Panc1 (cell line): ENCODE measurements at regions not wholly inside any gene's neighbourhood (a gene's known extent, or its start where the extent isn't known, plus 50 kb on each side); places are given as distances from the start of the nearest gene placed in this dataset.

Experiments
- ATAC-seq: fragments of 200-7000 bp; cut with Tn5 transposase; 2 replicates; pipeline ENCODE4 v1.9.1; 2020; ENCODE audit warnings: mild to moderate bottlenecking, moderate library complexity
- BruUV-seq: library from RNA; stranded (reverse); fragments of 400-500 nt; replicated peaks from 2 replicates; lab custom pipeline; 2021; lab: Mats Ljungman, UMichigan
- CTCF ChIA-PET: fragments of 300-600 bp; sonication (Branson Sonifier 250); formaldehyde crosslinking; loops from one replicate; lab custom pipeline; 2022; ENCODE audit warnings: antibody characterized with exemption; lab: Charles Lee
- POLR2A ChIA-PET: fragments of 300-600 bp; sonication (Branson Sonifier 250); formaldehyde crosslinking; loops from one replicate; lab custom pipeline; 2022; ENCODE audit warnings: antibody characterized with exemption; lab: Charles Lee
- DNase-seq: peaks from one replicate; pipeline ENCODE4 v3.0.0-alpha.2; 2010; ENCODE audit warnings: low read depth, low spot score
- H3K27ac ChIP-seq: 2 replicates; pipeline ENCODE4 v1.5.1; 2011; ENCODE audit warnings: mild to moderate bottlenecking, low read length, inconsistent platforms
- H3K27me3 ChIP-seq: fragments of 200-500 bp; sonication (Bioruptor generic); 2 replicates; pipeline ENCODE4 v1.6.0; 2014; ENCODE audit warnings: low read length, inconsistent platforms; ENCODE audit not compliant: control insufficient read depth, insufficient read depth
- H3K36me3 ChIP-seq: fragments of 200-500 bp; sonication (Bioruptor generic); 2 replicates; pipeline ENCODE4 v1.5.1; 2014; ENCODE audit warnings: inconsistent platforms, mild to moderate bottlenecking, low read length, moderate library complexity; ENCODE audit not compliant: control insufficient read depth, insufficient read depth
- H3K4me1 ChIP-seq: 2 replicates; pipeline ENCODE4 v1.5.1; 2011; ENCODE audit warnings: inconsistent platforms, mild to moderate bottlenecking, low read length, moderate library complexity; ENCODE audit not compliant: control insufficient read depth, insufficient read depth
- H3K4me3 ChIP-seq, 2 experiments: 2 replicates each; pipeline ENCODE4 v1.5.1; 2011 to 2012; ENCODE audit warnings: low read depth in 2 of 2, low read length in 2 of 2, mild to moderate bottlenecking in 2 of 2, inconsistent platforms in 1 of 2, moderate library complexity in 1 of 2
- H3K9me3 ChIP-seq: fragments of 200-500 bp; sonication (Bioruptor generic); 2 replicates; pipeline ENCODE4 v1.5.1; 2014; ENCODE audit warnings: low read depth, mild to moderate bottlenecking, inconsistent platforms, low read length, moderate library complexity; ENCODE audit not compliant: control insufficient read depth, insufficient read depth
- CTCF ChIP-seq: fragments of 450-650 bp; IDR thresholded peaks from 2 replicates; pipeline ENCODE4 v1.5.1; 2017; ENCODE audit warnings: mild to moderate bottlenecking
- POLR2AphosphoS5 ChIP-seq: IDR thresholded peaks from 2 replicates; pipeline ENCODE4 v1.6.1; 2012; ENCODE audit warnings: mild to moderate bottlenecking, low read depth, low read length, moderate library complexity
- REST ChIP-seq, 2 experiments: IDR thresholded peaks; 2 replicates each; pipeline ENCODE4 v1.6.1; 2011 to 2012; ENCODE audit warnings: low read depth in 2 of 2, control low read depth in 1 of 2, low read length in 1 of 2, mild to moderate bottlenecking in 1 of 2, moderate library complexity in 1 of 2; ENCODE audit not compliant: insufficient read depth in 1 of 2
- SIN3A ChIP-seq: IDR thresholded peaks from 2 replicates; pipeline ENCODE4 v1.6.1; 2012; ENCODE audit warnings: low read depth, mild to moderate bottlenecking, low read length, moderate library complexity, borderline replicate concordance; ENCODE audit not compliant: insufficient read depth
- TCF7L2 ChIP-seq: IDR thresholded peaks from 2 replicates; pipeline ENCODE4 v1.6.1; 2011; ENCODE audit warnings: mild to moderate bottlenecking, low read depth, low read length, inconsistent platforms
- in situ Hi-C: cut with HindIII; loops from 2 replicates; pipeline ENCODE4 v1.10.0; 2016; ENCODE audit warnings: low sequenced_read_pairs, low pct_unique_long_range_greater_than_20kb
- intact Hi-C: fragments of 100-400 bp; cut with micrococcal nuclease; formaldehyde crosslinking; loops from one replicate; pipeline ENCODE4 v1.10.0; 2022; ENCODE audit not compliant: unreplicated experiment

DNA sequence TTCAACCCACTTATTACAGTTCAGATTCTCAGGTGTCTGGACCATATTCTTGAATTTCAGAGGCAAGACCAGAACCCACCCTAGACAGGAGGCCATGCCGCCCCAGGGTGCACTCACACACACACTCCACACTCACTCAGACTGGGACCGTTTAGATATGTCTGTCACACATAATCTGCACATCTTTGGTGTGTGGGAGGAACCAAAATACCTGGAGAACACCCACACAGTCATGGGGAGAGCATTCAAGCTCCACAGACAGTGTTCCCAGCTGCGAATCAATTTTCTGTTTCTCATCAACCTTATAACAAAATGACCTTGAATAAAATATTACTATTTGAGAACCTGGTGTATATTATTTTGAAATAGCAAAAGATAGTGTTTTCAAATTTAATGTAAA, 2353.0 kb downstream of the PCDH9 start:
- in situ Hi-C loops (no loop called here), intact Hi-C loops (no loop called here)
- no TSS peak for BruUV-seq
- Histone ChIP-seq H3K27ac (no peak overlapping the region), H3K4me3 (no peak overlapping the region), H3K9me3 (no peaks in the 10 kb centered on the region), H3K36me3 (no peaks in the 10 kb centered on the region), H3K27me3 (no peaks in the 10 kb centered on the region), H3K4me1 (no peaks in the 10 kb centered on the region)
- ChIA-PET CTCF (no interaction called here), POLR2A (no interaction called here)
- no peak for ATAC-seq
- no peak for DNase-seq
- no peak for TF ChIP-seq REST (IDR thresholded peaks at IDR 0.05; ENCODE audit: insufficient read depth in 1 of 2, low read depth in 2 of 2, low read length in 1 of 2)
- TF ChIP-seq TCF7L2 = no peak
- TF ChIP-seq POLR2AphosphoS5 = no peak
- TF ChIP-seq SIN3A = no peak
- no peak for TF ChIP-seq CTCF

GRCh38 chr13:64871742-64872141, 2358.4 kb downstream of the PCDH9 start:
- POLR2A ChIA-PET = no interaction called here
- H3K27ac ChIP-seq = no peak overlapping the region
- H3K9me3 ChIP-seq = no peaks in the 10 kb centered on the region
- no peaks in the 10 kb centered on the region for H3K27me3 ChIP-seq
- CTCF ChIA-PET = no interaction called here
- no peak overlapping the region for H3K4me3 ChIP-seq
- DNase-seq (no peak), ATAC-seq (no peak)
- in situ Hi-C loops (no loop called here), intact Hi-C loops (no loop called here)
- H3K36me3 ChIP-seq = no peaks in the 10 kb centered on the region
- H3K4me1 ChIP-seq = no peaks in the 10 kb centered on the region
- TF ChIP-seq REST (IDR thresholded peaks at IDR 0.05; ENCODE audit: insufficient read depth in 1 of 2, low read depth in 2 of 2, low read length in 1 of 2) = no peak
- no peak for TF ChIP-seq TCF7L2
- no peak for TF ChIP-seq CTCF
- no peak for TF ChIP-seq SIN3A
- TF ChIP-seq POLR2AphosphoS5 = no peak
- no TSS peak for BruUV-seq
